Activated CD4-positive, alpha-beta T cell treated with anti-CD3 and anti-CD28 coated beads, Interleukin-2, amount 10 ng/mL, durations not matched to agents 24 days and 14 days (primary cell): ENCODE measurements at regions not wholly inside any gene's neighbourhood (a gene's known extent, or its start where the extent isn't known, plus 50 kb on each side); places are given as distances from the start of the nearest gene placed in this dataset.

Source experiments
- DNase-seq: peaks from one replicate; pipeline ENCODE4 v3.0.0; 2022
- H3K27ac Mint-ChIP-seq: one replicate; pipeline ENCODE4 v1.8.0; 2022; ENCODE audit warnings: mild to moderate bottlenecking, mixed read lengths
- H3K27me3 Mint-ChIP-seq: one replicate; pipeline ENCODE4 v1.8.0; 2022; ENCODE audit warnings: mixed read lengths
- H3K36me3 Mint-ChIP-seq: one replicate; pipeline ENCODE4 v1.8.0; 2022; ENCODE audit warnings: low read depth, mild to moderate bottlenecking, mixed read lengths
- H3K4me1 Mint-ChIP-seq: one replicate; pipeline ENCODE4 v1.8.0; 2021; ENCODE audit warnings: mixed read lengths
- H3K4me3 Mint-ChIP-seq: one replicate; pipeline ENCODE4 v1.8.0; 2022; ENCODE audit warnings: mild to moderate bottlenecking, moderate library complexity, mixed read lengths
- H3K9me3 Mint-ChIP-seq: one replicate; pipeline ENCODE4 v1.8.0; 2021; ENCODE audit warnings: mixed read lengths
- intact Hi-C: fragments of 100-400 bp; cut with micrococcal nuclease; formaldehyde crosslinking; loops from one replicate; pipeline ENCODE4 v1.15.1; 2023

DNA sequence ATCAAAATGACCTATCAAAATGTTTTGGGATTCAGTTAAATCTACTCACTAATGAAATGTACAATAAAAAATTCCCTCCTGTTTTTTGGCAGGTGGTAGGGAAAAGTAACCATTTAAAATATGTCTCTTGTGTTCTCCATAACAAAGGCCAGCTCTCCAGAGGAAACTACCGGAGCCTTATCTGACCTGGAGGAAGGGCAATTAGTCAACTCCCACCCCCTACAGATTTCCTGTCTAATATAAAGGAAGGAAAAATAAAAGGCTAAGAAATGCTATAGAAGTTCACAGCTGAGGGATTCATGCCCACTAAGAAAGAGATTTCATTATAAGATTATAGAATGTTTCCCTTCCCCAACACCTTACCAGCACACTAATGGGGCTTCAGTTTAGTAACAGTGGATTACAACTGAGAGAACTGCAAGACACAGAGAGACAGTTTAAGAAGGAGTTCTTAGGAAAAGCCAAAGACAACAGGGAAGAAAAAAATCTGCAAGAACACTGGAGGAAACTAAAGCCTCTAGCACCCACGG lies 376.5 kb upstream of the KCNMB2 start:
- DNase-seq, result no peak
- intact Hi-C loops, result no loop called here
- no peak overlapping the region for H3K27ac Mint-ChIP-seq
- H3K4me3 Mint-ChIP-seq, result no peak overlapping the region
- H3K9me3 Mint-ChIP-seq, result no peaks in the 10 kb centered on the region
- H3K4me1 Mint-ChIP-seq, result no peaks in the 10 kb centered on the region
- no peaks in the 10 kb centered on the region for H3K27me3 Mint-ChIP-seq
- no peaks in the 10 kb centered on the region for H3K36me3 Mint-ChIP-seq

DNA sequence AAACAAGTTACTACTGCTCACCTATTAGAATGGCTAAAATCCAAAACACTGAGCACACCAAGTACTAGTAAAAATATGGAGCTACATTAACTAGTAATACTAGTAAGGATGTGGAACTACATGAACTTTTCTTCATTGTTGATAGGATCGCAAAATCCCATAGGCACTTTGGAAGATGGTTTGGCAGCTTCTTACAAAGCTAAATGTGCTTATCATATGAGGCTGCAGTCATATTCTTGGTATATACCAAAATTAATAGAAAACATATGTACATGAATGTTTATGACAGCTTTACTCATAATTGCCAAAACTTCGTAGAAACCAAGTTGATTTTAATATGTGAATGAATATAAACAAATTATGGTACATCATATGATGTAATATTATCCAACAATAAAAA lies 366.8 kb upstream of the KCNMB2 start:
- Mint-ChIP-seq H3K4me1 (no peaks in the 10 kb centered on the region), H3K9me3 (no peaks in the 10 kb centered on the region), H3K27ac (no peak overlapping the region), H3K36me3 (no peaks in the 10 kb centered on the region), H3K4me3 (no peak overlapping the region), H3K27me3 (no peaks in the 10 kb centered on the region)
- no peak for DNase-seq
- intact Hi-C loops, result no loop called here

DNA sequence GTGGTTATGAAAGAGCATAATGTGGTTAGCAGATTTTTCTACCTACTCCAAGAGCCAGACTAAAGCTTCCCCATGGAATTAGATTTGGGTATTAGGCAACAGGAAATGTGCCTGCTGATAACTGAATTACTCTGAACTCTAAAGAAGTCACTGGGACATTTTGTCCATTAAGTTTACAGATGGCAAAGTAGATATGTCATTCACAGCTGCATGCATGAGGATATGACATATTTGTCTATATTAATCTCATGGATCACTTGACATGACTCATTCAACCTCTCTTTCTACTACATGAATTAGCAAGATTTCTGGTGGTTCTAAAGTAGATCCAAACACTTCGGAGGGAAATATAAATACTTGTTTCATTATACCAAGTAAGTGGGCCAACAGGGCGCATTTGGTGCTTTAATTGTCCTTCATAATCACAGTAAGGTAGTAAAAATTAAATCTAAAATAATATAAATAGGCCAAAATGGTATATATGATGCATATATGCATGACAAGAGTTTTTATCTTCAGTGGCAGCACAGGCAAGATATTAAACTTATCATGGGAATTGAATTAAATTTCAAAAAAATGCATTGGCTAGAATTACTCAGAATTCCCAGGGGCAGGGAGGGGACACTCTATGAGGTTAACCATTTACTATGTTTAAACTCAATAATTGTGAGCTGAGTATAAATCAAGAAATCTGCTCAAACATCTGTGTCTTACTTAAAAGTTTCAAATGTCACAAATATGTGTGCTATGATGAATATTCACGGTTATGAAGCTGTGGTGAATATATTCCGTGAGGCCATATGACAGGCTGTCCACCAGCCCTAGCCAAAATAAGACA lies 365.3 kb upstream of the KCNMB2 start:
- no peaks in the 10 kb centered on the region for H3K27me3 Mint-ChIP-seq
- H3K4me3 Mint-ChIP-seq, result no peak overlapping the region
- no peaks in the 10 kb centered on the region for H3K36me3 Mint-ChIP-seq
- intact Hi-C loops, result no loop called here
- no peak for DNase-seq
- no peaks in the 10 kb centered on the region for H3K4me1 Mint-ChIP-seq
- no peaks in the 10 kb centered on the region for H3K9me3 Mint-ChIP-seq
- H3K27ac Mint-ChIP-seq, result no peak overlapping the region

DNA sequence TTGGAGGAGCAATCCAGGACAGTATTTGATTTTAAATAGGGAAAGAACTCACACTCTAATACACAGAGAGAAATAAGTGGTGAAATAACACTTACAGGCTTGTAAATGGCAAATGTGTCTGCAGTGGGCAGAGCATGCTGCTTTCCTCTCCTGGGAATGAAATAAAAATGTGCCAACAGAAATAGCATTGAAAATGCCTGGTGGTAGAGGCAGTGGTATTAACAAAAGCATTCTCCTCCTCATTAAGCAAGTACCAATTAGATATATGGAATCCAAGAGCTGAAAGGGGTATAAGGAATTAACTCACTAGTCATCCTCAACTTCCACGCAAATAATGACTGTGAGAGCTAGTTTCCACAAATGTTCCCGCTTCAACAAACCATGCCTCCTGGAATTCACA lies 364.1 kb upstream of the KCNMB2 start:
- Mint-ChIP-seq H3K9me3 (no peaks in the 10 kb centered on the region), H3K4me1 (no peaks in the 10 kb centered on the region), H3K36me3 (no peaks in the 10 kb centered on the region), H3K27ac (no peak overlapping the region), H3K4me3 (no peak overlapping the region), H3K27me3 (no peaks in the 10 kb centered on the region)
- no peak for DNase-seq
- intact Hi-C loops, result no loop called here

DNA sequence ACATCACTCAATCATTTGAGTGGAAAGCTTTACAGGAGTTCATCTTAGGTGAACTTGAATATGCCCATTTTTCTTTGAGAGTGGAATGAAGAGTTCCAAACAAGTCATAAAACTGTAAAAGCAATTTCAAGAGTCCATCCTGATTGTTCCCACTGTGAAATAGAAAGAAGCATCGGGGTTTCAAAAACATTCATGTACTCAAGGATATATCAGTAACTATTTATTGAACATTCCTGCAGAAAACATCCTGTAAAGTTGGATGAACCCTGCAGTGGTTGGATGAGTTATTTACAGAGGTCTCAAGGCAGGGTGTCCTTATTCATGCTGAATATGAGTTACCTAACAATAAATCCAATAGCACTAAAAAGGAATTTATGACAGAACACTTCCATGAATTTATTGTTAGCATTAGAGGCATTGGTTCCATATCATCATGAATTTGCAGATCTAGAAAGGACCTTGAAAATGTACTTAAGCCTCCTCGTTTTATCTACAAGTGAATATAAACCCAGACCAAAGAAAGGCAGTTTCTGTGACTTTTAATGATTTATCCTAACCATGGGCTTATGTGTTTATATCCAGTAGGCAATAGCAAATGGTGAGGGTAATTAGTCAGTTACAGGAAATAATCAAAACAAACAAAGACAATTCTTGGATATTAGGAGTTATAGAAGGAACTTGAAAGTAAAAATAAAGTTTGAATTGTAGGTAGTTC lies 361.9 kb upstream of the KCNMB2 start:
- H3K4me1 Mint-ChIP-seq, result no peaks in the 10 kb centered on the region
- no peaks in the 10 kb centered on the region for H3K9me3 Mint-ChIP-seq
- intact Hi-C loops, result no loop called here
- DNase-seq, result no peak
- H3K27me3 Mint-ChIP-seq, result no peaks in the 10 kb centered on the region
- no peak overlapping the region for H3K27ac Mint-ChIP-seq
- H3K4me3 Mint-ChIP-seq, result no peak overlapping the region
- no peaks in the 10 kb centered on the region for H3K36me3 Mint-ChIP-seq

DNA sequence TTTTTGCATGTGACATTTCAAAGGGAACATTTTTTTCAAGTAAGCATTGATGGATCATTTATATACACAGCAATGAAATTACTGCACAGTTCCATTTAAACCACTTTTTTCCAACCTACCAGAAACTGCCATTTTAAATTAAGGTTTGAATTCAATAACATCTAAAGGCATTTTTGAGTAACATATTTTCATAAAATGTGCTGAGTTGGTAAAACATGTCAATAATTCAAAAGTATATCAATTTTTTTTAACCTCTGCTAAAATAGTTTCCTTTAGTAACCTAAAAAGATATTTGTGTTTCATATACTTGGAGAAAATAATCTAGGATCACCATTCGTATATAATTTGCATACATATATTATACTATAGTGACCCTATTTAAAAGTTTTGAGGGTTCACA lies 355.1 kb upstream of the KCNMB2 start:
- Mint-ChIP-seq H3K36me3 (no peaks in the 10 kb centered on the region), H3K27me3 (no peaks in the 10 kb centered on the region), H3K27ac (no peak overlapping the region), H3K4me3 (no peak overlapping the region), H3K9me3 (no peaks in the 10 kb centered on the region), H3K4me1 (no peaks in the 10 kb centered on the region)
- DNase-seq, result no peak
- intact Hi-C loops, result no loop called here

DNA sequence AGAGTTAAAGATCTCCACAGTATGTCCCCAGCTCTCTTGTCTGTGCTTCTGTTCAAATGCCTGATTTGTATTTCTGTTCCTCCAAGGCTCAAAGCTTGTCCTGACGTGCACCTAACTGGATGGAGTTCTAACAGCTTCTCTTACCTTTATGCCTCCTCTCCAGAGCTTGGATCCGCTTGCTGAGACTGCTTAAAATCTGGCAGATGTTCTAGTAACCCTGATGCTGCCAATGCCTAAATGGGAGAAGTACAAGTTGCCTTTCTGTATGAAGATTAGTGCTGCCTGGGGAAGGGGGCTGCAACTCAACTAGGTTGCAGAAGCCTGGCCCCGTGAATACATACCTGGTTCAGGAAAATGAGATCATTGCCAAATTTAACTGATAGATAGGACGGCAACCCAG lies 354.5 kb upstream of the KCNMB2 start:
- H3K27ac Mint-ChIP-seq, result no peak overlapping the region
- H3K4me3 Mint-ChIP-seq, result no peak overlapping the region
- intact Hi-C loops, result no loop called here
- no peaks in the 10 kb centered on the region for H3K9me3 Mint-ChIP-seq
- no peaks in the 10 kb centered on the region for H3K36me3 Mint-ChIP-seq
- no peak for DNase-seq
- no peaks in the 10 kb centered on the region for H3K27me3 Mint-ChIP-seq
- no peaks in the 10 kb centered on the region for H3K4me1 Mint-ChIP-seq

DNA sequence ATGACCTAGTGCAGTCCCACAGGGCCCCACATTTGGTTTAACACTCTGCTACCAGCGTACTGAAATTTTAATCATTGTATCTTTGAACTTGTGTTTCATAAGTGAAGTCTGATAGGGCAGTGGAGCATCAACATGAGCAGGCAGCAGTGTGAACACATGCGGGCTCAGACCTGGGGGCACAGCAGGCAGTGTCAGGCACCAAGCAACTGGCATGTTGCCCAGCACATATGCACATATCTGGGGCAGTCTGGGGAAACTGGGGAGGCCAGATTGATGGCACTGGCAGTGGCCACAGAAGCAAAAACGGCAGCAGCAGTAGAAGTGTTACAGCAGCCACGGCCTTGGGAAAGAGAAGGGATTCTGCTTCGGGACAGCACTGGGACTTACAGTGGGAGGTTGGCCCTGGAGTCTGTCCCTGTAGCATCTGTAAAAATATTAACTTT lies 353.9 kb upstream of the KCNMB2 start:
- no peak overlapping the region for H3K4me3 Mint-ChIP-seq
- no peaks in the 10 kb centered on the region for H3K9me3 Mint-ChIP-seq
- H3K4me1 Mint-ChIP-seq, result no peaks in the 10 kb centered on the region
- intact Hi-C loops, result no loop called here
- H3K27me3 Mint-ChIP-seq, result no peaks in the 10 kb centered on the region
- no peak for DNase-seq
- H3K27ac Mint-ChIP-seq, result no peak overlapping the region
- H3K36me3 Mint-ChIP-seq, result no peaks in the 10 kb centered on the region

DNA sequence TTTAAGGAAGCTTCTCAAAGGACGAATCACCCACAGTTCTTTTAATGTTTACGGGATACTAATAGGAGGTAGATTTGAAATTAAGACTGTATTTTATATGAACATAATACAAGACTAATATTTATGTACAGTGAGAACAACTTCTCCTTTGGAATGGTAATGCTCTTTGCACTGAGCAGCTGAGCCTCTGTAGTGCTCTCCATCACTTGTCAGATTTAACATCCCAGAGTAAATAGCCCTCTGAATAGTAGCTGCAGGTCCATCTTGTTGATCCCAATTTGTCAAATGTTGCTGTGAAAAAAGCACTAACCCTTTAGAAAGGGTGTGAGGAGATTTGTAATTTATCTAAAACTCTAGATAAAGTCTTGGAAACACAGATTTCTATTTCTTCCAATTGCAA lies 351.4 kb upstream of the KCNMB2 start:
- Mint-ChIP-seq H3K9me3 (no peaks in the 10 kb centered on the region), H3K4me3 (no peak overlapping the region), H3K27me3 (no peaks in the 10 kb centered on the region), H3K27ac (no peak overlapping the region), H3K4me1 (no peaks in the 10 kb centered on the region), H3K36me3 (no peaks in the 10 kb centered on the region)
- DNase-seq, result no peak
- intact Hi-C loops, result no loop called here

DNA sequence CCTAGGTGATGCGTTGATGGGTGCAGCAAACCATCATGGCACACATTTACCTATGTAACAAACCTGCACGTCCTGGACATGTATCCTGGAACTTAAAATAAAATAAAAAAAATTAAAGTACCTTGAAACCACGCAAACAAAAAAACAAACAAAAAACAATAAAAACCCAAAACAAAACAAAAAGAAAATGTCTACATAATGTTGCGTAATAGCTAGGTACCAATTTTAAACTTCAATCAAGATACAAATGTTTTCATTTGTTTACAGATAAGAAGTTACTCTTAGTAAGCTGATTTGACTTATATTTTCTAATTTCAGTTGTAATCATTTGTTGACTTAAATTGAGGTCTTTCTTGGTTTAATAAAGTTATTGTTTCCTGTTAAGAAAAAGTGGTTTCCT lies 349.6 kb upstream of the KCNMB2 start:
- H3K27me3 Mint-ChIP-seq, result no peaks in the 10 kb centered on the region
- intact Hi-C loops, result no loop called here
- H3K4me3 Mint-ChIP-seq, result no peak overlapping the region
- no peak overlapping the region for H3K27ac Mint-ChIP-seq
- DNase-seq, result no peak
- H3K4me1 Mint-ChIP-seq, result no peaks in the 10 kb centered on the region
- no peaks in the 10 kb centered on the region for H3K9me3 Mint-ChIP-seq
- no peaks in the 10 kb centered on the region for H3K36me3 Mint-ChIP-seq

DNA sequence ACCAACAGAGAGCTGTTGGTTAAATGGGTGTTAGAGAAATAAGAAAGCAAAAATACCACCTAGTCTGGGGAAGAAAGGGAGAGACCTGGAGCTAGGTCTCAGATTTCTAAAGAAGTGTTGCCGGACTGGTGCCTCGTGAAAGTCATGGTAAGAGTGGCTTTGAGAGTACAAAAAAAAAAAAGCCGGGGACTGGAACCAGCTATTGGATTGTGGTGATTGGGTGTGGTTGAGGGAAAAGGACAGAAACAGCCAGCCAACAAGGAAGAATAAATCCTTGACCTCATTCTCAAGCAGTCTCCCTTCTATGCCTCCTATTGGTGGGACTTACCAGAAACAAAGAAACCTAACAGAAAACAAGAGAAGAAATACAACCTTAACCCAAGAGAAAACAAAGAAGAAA lies 346.4 kb upstream of the KCNMB2 start:
- no peaks in the 10 kb centered on the region for H3K27me3 Mint-ChIP-seq

DNA sequence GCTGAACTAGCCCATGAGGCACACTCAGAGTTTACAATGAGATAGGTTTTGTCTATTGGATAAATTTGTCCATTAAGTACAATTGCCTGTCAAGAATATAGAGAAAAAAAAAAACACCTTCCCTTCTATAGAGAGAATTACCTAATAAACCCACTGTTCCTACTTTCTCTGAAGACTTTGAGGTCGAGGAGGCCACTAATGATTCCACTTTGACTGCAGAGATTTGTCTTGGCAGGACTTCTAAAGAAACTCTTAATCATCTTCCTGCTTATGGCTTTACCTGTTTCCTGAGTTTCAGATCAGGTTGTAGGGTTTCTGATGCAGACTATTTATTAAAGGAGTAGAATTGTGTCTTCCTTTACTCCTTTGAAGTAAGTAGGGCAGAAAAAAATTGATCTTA lies 342.4 kb upstream of the KCNMB2 start:
- no peak for DNase-seq
- no peaks in the 10 kb centered on the region for H3K36me3 Mint-ChIP-seq
- H3K4me1 Mint-ChIP-seq, result no peaks in the 10 kb centered on the region
- H3K4me3 Mint-ChIP-seq, result no peak overlapping the region
- H3K27ac Mint-ChIP-seq, result no peak overlapping the region
- intact Hi-C loops, result no loop called here
- H3K9me3 Mint-ChIP-seq, result no peaks in the 10 kb centered on the region
- H3K27me3 Mint-ChIP-seq, result peaks cover 2% of the 10 kb centered on the region

More for the DNA sequence above, 346.4 kb upstream of the KCNMB2 start:
- Mint-ChIP-seq H3K9me3 (no peaks in the 10 kb centered on the region), H3K4me1 (no peaks in the 10 kb centered on the region), H3K4me3 (no peak overlapping the region), H3K27ac (no peak overlapping the region), H3K36me3 (no peaks in the 10 kb centered on the region)
- intact Hi-C loops, result no loop called here
- no peak for DNase-seq

DNA sequence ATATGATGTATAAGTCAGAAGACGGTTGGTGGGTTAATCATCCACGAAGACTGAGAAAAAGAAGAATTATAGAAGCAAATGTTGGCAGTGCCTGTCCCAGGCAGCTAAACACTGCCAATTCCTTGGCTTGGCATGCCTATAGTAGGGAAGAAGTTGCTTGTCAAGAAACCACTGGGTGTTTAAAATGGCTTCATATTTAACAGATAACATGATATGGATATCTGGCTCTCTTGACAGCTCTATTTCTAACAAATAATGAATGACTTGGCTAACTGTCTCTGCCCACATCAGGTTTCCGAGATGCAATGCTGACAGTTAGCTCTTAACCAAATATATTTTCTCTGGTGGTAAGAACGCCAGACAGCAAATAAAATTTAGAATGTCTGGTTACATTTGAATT lies 341.7 kb upstream of the KCNMB2 start:
- H3K27ac Mint-ChIP-seq, result no peak overlapping the region
- H3K4me3 Mint-ChIP-seq, result no peak overlapping the region
- no peak for DNase-seq
- H3K9me3 Mint-ChIP-seq, result no peaks in the 10 kb centered on the region
- intact Hi-C loops, result no loop called here
- H3K4me1 Mint-ChIP-seq, result no peaks in the 10 kb centered on the region
- H3K27me3 Mint-ChIP-seq, result peaks cover 2% of the 10 kb centered on the region
- no peaks in the 10 kb centered on the region for H3K36me3 Mint-ChIP-seq

DNA sequence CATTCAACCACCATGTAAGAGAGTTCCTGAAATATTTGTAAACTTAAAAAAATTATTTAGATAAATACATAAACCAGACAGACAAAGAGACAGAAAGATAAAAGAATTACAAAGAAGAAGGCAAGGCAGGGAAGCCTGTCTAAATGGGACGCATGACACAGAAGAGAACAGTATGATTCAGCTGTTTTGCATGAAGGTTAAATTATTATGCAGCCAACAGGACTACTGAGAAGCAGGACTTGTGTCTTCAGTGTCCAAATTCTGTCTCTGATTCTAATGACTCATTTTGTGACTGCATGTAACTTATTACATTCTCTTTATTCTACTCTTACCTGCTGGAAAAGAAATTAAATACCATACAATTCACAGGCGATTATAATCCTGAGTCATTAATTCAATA lies 340.4 kb upstream of the KCNMB2 start:
- intact Hi-C loops, result no loop called here
- Mint-ChIP-seq H3K9me3 (no peaks in the 10 kb centered on the region), H3K4me1 (no peaks in the 10 kb centered on the region), H3K27me3 (peaks cover 2% of the 10 kb centered on the region), H3K36me3 (no peaks in the 10 kb centered on the region), H3K4me3 (no peak overlapping the region), H3K27ac (no peak overlapping the region)
- no peak for DNase-seq
